CD4-positive, alpha-beta T cell treated with Interleukin-10 for 1 hour (primary cell): ENCODE measurements at regions not wholly inside any gene's neighbourhood (a gene's known extent, or its start where the extent isn't known, plus 50 kb on each side); places are given as distances from the start of the nearest gene placed in this dataset.
A peak's percentile ranks its signal among the peaks of the same experiment; 100 is the strongest.
"Not testable (repeated sequence)": the region's sequence is repeated elsewhere in the genome, so short reads cannot be mapped to it uniquely, and the experiment has no call there.

Source experiments
- DNase-seq: peaks from one replicate; pipeline ENCODE4 v3.0.0-alpha.2; 2020

- DNase-seq: no peak
Measured at GRCh38 chr13:43946281-43946680, 66.6 kb downstream of the LACC1 start.

- DNase-seq: no peak
Measured at GRCh38 chr13:43947897-43948458, 68.3 kb downstream of the LACC1 start.

- no peak for DNase-seq
Measured at GRCh38 chr13:43953370-43953769, 73.7 kb downstream of the LACC1 start.

DNA sequence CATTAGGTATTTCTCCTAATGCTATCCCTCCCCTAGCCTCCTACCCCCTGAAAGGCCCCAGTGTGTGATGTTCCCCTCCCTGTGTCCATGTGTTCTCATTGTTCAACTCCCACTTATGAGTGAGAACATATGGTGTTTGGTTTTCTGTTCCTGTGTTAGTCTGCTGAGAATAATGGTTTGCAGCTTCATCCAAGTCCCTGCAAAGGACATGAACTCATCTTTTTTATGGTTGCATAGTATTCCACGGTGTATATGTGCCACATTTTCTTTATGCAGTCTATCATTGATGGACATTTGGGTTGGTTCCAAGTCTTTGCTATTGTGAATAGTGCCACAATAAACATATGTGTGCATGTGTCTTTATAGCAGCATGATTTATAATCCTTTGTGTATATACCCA, 77.3 kb downstream of the LACC1 start:
- DNase-seq: not testable (repeated sequence)

DNA sequence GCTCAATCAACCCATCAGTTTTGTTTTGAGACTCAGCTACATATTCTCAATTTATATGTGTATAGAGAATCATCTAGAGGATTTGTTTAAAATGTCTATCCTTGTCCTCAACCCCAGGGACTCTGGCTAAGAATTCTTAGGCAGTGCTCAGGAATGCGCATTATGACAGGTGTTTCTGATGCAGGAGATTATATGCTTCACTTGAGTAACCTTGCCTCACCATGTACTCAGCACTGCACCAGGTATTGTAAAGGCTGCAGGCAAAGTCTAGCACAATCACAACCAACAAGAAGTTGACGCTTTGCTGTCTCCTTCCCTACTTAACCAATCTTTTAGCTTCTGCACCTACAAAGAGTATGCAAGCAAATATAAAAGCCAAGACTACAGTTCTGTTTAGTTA, 79.6 kb downstream of the LACC1 start:
- no peak for DNase-seq

- no peak for DNase-seq
Measured at GRCh38 chr13:43961909-43962308, 82.2 kb downstream of the LACC1 start.

- peak; percentile 4 for DNase-seq
Measured at GRCh38 chr13:43963726-43964125, 84.0 kb downstream of the LACC1 start.

- no peak for DNase-seq
Measured at GRCh38 chr13:43964698-43965458, 85.2 kb downstream of the LACC1 start.

DNA sequence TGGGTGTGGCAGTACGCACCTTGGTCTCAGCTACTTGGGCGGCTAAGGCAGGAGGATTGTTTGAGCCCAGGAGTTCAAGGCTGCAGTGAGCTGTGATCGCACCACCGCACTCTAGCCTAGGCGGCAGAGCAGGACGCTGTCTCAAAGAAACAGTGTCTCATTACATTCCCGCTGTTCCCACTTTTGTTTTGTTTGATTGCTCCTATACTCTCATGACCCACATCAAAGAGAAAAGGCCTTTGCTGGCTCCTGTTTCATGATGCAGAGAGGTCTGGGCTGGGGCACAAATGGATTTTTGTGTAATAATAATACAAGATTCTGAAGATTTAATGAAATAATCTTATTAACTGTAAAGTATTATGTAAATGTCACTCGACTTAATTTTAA, 85.7 kb downstream of the LACC1 start:
- no peak for DNase-seq

DNA sequence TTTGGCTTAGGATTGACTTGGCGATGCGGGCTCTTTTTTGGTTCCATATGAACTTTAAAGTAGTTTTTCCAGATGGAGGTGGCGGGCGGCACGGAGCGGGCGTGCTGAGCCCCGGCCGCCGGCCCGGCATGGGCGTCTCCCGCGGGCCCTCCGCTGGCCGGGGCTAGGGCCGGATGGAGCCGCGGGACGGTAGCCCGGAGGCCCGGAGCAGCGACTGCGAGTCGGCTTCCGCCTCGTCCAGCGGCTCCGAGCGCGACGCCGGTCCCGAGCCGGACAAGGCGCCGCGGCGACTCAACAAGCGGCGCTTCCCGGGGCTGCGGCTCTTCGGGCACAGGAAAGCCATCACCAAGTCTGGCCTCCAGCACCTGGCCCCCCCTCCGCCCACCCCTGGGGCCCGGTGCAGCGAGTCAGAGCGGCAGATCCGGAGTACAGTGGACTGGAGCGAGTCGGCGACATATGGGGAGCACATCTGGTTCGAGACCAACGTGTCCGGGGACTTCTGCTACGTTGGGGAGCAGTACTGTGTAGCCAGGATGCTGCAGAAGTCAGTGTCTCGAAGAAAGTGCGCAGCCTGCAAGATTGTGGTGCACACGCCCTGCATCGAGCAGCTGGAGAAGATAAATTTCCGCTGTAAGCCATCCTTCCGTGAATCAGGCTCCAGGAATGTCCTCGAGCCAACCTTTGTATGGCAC, 88.7 kb downstream of the LACC1 start:
- not testable (repeated sequence) for DNase-seq

DNA sequence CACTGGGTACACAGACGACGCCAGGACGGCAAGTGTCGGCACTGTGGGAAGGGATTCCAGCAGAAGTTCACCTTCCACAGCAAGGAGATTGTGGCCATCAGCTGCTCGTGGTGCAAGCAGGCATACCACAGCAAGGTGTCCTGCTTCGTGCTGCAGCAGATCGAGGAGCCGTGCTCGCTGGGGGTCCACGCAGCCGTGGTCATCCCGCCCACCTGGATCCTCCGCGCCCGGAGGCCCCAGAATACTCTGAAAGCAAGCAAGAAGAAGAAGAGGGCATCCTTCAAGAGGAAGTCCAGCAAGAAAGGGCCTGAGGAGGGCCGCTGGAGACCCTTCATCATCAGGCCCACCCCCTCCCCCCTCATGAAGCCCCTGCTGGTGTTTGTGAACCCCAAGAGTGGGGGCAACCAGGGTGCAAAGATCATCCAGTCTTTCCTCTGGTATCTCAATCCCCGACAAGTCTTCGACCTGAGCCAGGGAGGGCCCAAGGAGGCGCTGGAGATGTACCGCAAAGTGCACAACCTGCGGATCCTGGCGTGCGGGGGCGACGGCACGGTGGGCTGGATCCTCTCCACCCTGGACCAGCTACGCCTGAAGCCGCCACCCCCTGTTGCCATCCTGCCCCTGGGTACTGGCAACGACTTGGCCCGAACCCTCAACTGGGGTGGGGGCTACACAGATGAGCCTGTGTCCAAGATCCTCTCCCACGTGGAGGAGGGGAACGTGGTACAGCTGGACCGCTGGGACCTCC, 89.4 kb downstream of the LACC1 start:
- DNase-seq: not testable (repeated sequence)

- DNase-seq: not testable (repeated sequence)
Measured at GRCh38 chr13:43969919-43970318, 90.2 kb downstream of the LACC1 start.

- not testable (repeated sequence) for DNase-seq
Measured at GRCh38 chr13:43970520-43971242, 91.0 kb downstream of the LACC1 start.

- not testable (repeated sequence) for DNase-seq
Measured at GRCh38 chr13:43971324-43971723, 91.6 kb downstream of the LACC1 start.

- DNase-seq: no peak
Measured at GRCh38 chr13:43977911-43978310, 98.2 kb downstream of the LACC1 start.

- DNase-seq: no peak
Measured at GRCh38 chr13:43978688-43979087, 99.0 kb downstream of the LACC1 start.

- no peak for DNase-seq
Measured at GRCh38 chr13:43979492-43979891, 99.8 kb downstream of the LACC1 start.

DNA sequence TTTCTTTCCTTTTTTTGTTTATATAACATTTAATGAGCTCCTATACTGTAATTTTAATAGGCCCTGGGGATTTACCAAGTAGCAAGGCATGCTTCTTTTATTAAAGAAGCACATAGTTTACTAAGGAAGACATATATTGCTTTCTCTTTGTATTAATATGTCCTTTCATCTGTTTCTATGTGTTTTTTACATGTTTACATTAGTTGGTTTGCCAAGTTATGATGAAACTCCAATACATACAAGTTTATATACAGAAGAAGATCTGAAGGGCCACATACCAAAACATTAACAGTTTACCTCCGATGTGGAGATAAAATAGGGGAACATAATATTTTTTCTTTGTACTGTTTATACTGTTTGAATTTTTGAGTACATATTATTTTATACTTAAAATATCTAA, 100.9 kb downstream of the LACC1 start:
- no peak for DNase-seq

DNA sequence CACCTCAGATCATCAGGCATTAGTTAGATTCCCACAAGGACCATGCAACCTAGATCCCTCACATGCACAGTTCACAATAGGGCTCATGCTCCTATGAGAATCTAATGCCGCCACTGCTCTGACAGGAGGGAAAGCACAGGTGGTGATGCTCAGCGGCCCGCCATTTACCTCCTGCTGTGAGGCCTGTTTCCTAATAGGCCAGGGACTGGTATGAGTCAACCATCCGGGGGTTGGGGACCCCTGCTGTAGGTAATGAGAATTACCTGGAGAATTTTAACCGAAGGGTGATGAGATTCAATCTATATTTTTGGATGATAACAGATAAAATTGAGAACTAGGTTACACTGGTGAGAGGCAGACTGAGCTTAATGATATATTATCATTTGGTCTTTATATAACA, 101.4 kb downstream of the LACC1 start:
- DNase-seq: no peak

GRCh38 chr13:43981512-43982301, 102.0 kb downstream of the LACC1 start:
- no peak for DNase-seq

- no peak for DNase-seq
Measured at GRCh38 chr13:43983373-43983772, 103.7 kb downstream of the LACC1 start.

DNA sequence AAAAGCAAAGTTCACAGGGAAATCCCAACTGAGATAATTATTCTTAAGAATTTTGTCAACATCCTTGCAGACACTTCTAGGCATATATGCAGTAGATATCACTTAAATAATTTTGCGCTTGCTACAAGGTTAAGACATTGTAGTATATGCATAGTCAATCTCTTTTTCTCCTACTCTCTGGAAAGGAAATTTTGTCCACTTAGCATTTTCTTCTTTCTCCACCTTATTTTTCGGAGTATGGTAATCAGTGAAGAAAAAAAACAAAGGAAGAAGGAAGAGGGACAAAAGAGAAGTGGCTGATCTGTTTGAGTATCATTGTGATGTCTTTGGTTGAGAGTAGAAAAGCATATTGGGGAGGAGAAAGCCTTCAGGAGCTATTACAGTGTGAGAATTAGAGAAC, 104.6 kb downstream of the LACC1 start:
- no peak for DNase-seq
